GM12873 (cell line): ENCODE measurements at regions not wholly inside any gene's neighbourhood (a gene's known extent, or its start where the extent isn't known, plus 50 kb on each side); places are given as distances from the start of the nearest gene placed in this dataset.

Experiments
- TF ChIP-seq, protein P1 (sequence below): IDR thresholded peaks from 2 replicates; pipeline ENCODE4 v1.5.1; 2012; ENCODE audit warnings: low read depth, mild to moderate bottlenecking, moderate library complexity, low read length, control low read depth; ENCODE audit not compliant: insufficient read depth; ENCODE audit errors: missing control alignments

DNA sequence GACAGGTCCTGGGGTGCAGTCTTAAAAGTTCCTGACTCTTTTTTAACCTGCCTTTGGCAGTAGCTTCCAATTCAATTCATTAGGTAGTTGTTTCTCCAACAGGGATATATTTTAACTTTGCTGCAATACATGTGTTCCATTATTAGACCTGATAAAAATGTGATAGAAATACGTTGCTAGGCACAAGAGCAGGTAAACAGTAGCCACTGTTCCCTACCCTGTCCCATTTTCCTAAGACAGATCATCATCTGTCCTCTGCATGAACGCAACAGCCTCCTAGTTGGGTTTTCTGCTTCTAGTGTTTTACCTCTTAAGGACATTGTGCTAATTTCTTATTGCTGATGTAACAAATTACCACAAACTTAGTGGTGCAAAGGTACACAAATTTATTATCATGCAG lies 156.8 kb downstream of the SNAPC1 start:
- TF ChIP-seq, protein P1, sequence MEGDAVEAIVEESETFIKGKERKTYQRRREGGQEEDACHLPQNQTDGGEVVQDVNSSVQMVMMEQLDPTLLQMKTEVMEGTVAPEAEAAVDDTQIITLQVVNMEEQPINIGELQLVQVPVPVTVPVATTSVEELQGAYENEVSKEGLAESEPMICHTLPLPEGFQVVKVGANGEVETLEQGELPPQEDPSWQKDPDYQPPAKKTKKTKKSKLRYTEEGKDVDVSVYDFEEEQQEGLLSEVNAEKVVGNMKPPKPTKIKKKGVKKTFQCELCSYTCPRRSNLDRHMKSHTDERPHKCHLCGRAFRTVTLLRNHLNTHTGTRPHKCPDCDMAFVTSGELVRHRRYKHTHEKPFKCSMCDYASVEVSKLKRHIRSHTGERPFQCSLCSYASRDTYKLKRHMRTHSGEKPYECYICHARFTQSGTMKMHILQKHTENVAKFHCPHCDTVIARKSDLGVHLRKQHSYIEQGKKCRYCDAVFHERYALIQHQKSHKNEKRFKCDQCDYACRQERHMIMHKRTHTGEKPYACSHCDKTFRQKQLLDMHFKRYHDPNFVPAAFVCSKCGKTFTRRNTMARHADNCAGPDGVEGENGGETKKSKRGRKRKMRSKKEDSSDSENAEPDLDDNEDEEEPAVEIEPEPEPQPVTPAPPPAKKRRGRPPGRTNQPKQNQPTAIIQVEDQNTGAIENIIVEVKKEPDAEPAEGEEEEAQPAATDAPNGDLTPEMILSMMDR, result no peak

DNA sequence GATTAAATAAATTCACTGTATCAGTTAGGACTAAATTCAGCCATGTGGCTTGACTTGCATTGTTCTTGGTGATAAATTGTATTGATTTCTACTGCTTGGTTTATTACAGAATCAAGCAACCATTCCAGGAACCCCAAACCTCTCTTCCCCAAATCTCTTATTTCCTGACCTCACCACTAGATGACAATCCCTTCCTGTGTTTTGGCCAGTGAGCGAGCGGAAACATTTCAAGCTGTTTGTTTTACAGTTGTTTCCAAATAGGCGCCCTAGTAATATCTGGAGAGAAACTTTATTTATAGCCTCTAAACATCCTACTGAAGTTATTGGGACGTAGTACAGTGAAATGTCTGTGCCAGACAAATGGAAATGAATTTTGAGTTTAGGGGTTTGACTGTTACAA lies 161.1 kb downstream of the SNAPC1 start:
- TF ChIP-seq, protein P1, result peak; percentile 31

DNA sequence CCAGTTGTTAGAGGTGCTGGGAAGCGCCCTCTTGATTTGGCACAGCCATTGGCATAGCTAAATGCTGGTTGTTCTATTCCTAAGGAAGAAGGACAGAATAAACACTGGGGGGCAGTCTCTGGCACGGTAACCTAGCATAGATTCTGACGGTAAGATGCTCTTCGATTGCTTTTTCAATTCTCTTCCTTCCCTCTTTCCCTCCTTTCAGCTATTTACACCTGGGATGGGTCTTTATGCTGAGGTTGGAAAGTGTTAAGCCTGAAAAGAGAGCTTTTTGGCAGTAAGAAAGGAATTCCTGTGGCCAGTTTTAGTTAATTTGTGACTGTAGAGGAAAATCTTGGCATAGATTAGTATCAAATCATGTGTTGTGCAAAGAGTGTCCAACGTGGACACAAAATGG lies 162.8 kb downstream of the SNAPC1 start:
- TF ChIP-seq, protein P1, result peak; percentile 47

DNA sequence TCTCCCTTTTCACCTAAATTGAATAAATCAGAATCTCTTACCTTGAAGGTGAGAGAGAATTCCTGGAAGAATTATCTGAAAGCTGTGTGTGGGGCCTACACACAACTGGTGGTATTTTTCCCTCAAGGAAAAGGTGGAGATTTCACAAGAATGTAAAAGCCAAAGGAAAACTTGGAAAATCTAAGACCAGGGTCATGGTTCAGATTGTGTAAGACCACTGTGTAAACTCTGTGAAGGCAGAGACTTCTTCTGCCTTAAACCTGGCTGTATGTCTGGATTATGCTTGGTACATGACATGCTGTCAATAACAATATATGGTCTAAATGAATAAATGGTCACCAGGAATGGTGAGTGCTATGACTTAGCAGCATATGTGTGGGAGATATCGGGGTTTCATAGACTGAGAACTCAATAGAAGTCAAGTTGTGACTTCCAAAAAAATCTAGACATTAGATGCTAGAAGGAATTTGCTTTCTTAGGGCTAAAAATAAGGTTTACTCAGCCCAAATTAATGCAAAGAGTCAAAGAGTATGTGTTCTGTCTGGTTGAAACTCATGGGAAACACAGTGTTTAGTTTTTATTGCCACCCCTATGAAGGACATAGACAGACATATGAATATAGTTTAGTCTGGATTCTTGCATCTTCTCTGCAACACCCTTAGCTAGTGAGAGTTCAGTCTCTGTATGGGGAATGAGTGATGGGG lies 163.7 kb downstream of the SNAPC1 start:
- TF ChIP-seq, protein P1, result no peak

DNA sequence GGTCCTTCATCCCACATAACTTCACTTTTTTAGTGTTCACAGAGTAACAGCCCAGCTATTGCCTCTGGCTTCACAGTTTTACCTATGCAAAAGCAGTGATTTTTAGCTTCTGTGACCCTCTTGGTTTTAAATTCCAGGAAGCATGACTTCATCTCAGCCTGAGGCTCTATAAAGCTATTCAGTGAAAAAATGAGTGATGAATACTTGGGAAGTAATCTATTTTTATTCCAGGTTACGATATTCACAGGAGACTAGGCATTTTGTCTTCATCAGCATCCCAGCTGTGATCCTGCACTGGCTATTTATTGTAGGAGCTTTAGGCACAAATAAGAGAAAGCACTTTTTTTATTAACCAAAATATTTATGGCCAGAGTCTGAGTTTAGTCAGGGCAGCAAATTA lies 164.8 kb downstream of the SNAPC1 start:
- TF ChIP-seq, protein P1, result no peak

DNA sequence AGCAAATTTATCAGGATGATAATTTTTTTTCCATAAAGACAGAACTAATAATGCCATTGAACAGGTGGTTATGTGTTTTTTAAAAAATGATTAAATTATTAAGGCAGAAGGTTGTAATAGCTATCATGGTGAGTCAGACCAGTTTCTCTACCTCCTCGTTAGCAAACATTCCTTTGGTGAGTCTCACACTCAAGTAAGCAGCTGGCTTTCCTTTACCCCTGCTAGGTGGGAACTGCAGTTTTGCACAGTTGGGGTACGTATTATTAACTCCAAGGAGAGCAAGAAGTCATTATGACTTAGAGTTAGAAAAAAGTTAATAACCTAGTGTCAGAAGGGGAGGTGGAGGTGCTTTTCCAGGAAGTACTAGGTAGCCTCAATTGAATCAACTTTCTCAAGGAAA lies 165.3 kb downstream of the SNAPC1 start:
- TF ChIP-seq, protein P1, result no peak

DNA sequence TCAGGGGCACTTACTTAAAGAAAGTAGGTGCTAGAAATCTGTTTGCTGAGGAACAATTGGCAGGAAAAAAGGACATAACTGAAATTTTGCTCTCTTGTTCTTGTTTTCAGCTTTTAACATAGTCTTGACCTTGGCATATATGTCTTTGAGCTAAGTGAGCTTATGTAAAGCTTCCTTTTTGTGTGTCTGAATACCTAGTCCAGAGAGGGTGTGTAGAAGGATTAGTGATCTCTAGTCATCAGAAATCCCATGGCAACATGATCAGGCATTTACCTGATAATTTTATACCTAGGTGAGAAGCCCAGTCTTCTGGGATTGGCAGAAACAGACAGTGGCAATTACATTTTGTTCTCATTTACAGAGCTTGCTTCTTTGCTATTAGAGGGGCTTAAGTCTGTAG lies 166.1 kb downstream of the SNAPC1 start:
- TF ChIP-seq, protein P1, result no peak

DNA sequence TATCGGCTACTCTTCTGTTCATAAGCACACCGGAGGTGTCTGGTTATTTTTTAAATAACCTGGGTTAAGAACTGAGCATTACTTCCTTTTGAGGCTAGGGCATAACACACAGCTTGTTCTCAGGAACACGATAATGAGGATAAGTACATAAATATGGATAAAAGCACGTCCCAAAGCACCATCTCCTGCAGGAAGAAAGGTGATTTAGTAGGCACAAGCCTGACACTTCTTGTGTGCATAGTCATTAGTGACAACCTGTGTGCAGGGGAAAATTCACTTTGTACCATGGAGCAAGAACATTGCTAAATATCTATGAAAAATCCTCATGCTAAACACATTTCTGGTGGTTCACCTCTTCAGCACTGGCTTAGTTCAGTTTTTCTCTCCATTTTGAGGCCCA lies 166.5 kb downstream of the SNAPC1 start:
- TF ChIP-seq, protein P1, result no peak
